ENCODE measurements at regions not wholly inside any gene's neighbourhood (a gene's known extent, or its start where the extent isn't known, plus 50 kb on each side); places are given as distances from the start of the nearest gene placed in this dataset.

DNA sequence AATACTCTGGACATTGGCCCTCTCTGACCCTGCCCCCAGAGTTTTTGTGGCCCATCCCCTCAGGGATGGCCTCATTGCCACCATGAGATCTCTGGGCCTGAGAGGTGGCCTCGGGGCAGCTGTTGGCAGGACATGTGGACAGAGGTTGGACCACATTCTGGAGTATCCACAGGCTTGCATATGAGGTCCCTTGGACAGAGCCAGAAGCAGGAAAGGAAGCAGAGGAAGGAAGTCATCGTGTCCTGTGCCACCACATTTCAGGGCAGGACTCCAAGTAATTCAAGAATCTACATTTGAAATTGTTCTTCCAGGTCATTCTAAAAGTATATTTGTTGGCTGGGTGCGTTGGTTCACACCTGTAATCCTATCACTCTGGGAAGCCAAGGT is 95.9 kb upstream of the PPP2R5A start:
- TF ChIP-seq, protein P1, sequence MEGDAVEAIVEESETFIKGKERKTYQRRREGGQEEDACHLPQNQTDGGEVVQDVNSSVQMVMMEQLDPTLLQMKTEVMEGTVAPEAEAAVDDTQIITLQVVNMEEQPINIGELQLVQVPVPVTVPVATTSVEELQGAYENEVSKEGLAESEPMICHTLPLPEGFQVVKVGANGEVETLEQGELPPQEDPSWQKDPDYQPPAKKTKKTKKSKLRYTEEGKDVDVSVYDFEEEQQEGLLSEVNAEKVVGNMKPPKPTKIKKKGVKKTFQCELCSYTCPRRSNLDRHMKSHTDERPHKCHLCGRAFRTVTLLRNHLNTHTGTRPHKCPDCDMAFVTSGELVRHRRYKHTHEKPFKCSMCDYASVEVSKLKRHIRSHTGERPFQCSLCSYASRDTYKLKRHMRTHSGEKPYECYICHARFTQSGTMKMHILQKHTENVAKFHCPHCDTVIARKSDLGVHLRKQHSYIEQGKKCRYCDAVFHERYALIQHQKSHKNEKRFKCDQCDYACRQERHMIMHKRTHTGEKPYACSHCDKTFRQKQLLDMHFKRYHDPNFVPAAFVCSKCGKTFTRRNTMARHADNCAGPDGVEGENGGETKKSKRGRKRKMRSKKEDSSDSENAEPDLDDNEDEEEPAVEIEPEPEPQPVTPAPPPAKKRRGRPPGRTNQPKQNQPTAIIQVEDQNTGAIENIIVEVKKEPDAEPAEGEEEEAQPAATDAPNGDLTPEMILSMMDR (conservative IDR thresholded peaks at IDR 0.05; ENCODE audit: low read depth, low read length) = no peak
- DNase-seq (ENCODE audit: low read depth) = no peak
- no peak overlapping the region for H3K4me3 ChIP-seq (ENCODE audit: low read depth, low read length)

DNA sequence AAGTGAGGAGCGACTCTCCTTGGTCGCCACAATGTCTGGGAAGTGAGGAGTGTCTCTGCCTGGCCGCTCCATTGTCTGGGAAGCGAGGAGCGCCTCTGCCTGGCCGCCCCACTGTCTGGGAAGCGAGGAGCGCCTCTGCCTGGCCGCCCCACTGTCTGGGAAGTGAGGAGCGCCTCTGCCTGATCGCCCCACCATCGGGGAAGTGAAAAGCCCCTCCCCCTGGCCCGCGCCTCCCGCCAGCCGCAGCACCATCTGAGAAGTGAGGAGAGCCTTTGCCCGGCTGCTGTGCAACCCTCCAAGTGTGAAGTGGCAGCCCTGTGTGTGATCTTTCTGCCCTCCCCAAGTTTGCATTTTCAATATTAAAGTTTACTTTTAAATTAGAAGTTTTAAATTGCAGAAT is 95.0 kb upstream of the PPP2R5A start:
- H3K4me3 ChIP-seq (ENCODE audit: low read depth, low read length) = no peak overlapping the region
- TF ChIP-seq, protein P1 (conservative IDR thresholded peaks at IDR 0.05; ENCODE audit: low read depth, low read length) = no peak
- DNase-seq (ENCODE audit: low read depth) = no peak

DNA sequence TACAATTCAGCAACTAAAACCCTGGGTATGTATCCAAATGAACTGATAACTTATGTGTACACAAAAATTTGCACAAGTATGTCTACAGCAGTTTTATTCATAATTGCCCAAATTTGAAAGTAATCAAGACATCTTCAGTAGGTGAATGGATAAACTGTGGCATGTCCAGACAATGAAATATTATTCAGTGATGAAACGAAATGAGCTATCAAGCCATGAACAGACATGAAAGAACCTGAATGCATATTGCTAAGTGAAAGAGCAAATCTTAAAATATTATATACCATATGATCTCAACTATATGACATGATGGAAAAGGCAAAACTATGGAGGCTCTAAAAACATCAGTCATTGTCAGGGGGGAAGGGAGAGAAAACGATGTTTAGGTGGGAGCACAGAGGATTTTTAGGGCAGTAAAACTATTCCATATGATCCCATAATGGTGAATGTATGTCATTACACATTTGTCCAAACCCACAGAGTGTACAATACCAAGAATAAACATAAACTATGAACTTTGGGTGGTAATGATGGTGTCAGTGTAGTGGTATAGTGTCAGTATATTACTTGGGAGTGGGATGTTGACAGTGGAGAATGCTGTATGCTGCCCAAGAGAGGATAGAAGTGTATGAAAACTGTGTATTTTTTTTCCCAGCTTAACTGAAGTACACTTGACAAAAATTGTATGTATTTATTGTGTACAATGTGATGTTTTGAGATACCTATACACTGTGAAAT is 92.8 kb upstream of the PPP2R5A start:
- DNase-seq (ENCODE audit: low read depth) = no peak
- TF ChIP-seq, protein P1 (conservative IDR thresholded peaks at IDR 0.05; ENCODE audit: low read depth, low read length) = no peak
- no peak overlapping the region for H3K4me3 ChIP-seq (ENCODE audit: low read depth, low read length)

DNA sequence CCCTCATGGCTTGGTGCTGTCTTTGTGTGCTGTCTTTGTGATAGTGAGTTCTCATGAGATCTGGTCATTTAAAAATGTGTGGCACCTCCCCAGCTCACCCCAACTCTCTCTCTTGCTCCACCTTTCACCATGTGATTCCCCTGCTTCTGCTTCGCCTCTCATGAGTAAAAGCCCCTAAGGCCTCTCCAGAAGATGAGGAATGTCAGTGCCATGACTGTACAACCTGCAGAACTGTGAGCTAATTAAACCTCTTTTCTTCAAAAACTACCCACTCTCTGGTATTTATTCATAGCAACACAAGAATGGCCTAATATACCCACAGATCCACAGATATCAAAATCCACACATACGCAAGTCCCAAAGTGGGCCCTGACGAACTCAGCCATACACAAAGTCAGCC is 88.9 kb upstream of the PPP2R5A start:
- no peak for DNase-seq (ENCODE audit: low read depth)
- no peak overlapping the region for H3K4me3 ChIP-seq (ENCODE audit: low read depth, low read length)
- TF ChIP-seq, protein P1 (conservative IDR thresholded peaks at IDR 0.05; ENCODE audit: low read depth, low read length) = no peak

DNA sequence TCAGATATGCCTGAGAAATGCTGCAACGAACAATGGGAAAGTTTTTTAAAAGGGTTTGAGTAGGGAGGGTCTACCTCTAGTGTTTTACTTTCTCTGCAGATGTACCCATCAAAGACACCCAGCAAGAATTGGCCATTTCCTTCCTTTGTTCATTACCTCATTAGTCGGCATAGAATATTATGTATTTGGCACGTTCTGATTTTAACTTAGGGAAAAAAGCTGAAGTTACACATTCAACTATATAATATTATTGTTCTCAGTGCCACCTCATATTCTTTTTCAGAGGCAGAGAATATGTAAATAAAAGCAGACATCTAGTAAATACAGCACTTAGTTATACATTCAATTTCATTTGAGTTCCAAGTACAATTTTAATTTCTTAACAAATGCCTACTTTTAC is 83.7 kb upstream of the PPP2R5A start:
- TF ChIP-seq, protein P1 (conservative IDR thresholded peaks at IDR 0.05; ENCODE audit: low read depth, low read length) = no peak
- H3K4me3 ChIP-seq (ENCODE audit: low read depth, low read length) = no peak overlapping the region
- DNase-seq (ENCODE audit: low read depth) = no peak

DNA sequence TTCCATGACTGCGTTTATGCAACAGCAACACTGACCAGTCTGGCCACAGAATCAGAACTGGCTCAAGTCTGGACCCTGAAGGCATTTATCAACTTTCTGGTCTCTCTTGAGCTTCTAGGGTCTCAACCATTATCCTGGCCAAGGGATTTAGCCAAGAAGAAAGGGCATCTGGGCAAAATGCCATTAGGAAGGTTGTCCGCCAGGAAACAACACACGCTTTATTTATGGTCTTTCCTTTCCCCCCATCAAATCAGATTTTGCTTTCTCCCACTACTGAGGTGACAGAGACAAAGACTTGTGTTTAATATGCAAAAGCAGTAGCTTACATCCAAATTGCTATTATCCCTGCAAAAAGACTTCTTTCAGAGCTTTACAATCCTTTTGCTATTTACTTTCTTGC is 81.6 kb upstream of the PPP2R5A start:
- no peak overlapping the region for H3K4me3 ChIP-seq (ENCODE audit: low read depth, low read length)
- TF ChIP-seq, protein P1 (conservative IDR thresholded peaks at IDR 0.05; ENCODE audit: low read depth, low read length) = no peak
- DNase-seq (ENCODE audit: low read depth) = no peak

DNA sequence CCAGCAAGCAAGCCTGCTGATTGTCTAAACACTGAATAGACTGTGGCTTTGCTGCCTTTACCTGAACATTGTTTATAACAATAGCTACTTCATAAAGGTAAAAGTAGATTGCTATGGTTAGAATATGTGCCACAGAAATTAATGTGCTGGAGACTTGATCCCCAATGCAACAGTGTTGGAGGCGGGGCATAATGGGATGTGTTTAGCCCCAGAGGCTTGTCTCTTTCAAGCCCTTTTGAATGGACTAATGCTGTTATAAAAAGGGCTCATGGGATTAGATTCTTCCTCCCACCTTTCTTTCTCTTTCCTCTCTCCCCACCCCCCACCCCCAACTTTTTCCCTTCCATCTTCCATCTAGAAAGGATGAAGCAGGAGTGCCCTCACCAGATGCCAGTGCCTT is 80.2 kb upstream of the PPP2R5A start:
- DNase-seq (ENCODE audit: low read depth) = no peak
- H3K4me3 ChIP-seq (ENCODE audit: low read depth, low read length) = no peak overlapping the region

More for the DNA sequence above, 80.2 kb upstream of the PPP2R5A start:
- TF ChIP-seq, protein P1 (conservative IDR thresholded peaks at IDR 0.05; ENCODE audit: low read depth, low read length) = no peak

All from epithelial cell of proximal tubule (primary cell).